B cell (primary cell): ENCODE measurements at regions not wholly inside any gene's neighbourhood (a gene's known extent, or its start where the extent isn't known, plus 50 kb on each side); places are given as distances from the start of the nearest gene placed in this dataset.

Experiments used
- ATAC-seq: fragments of 200-7000 bp; cut with Tn5 transposase; one replicate; pipeline ENCODE4 v1.10.0; 2021; ENCODE audit warnings: low read depth, mild to moderate bottlenecking, moderate number of reproducible peaks, moderate library complexity
- CTCF ChIA-PET: fragments of 350-600 bp; sonication (Branson Sonifier 250); formaldehyde crosslinking; loops from one replicate; lab custom pipeline; 2021; ENCODE audit warnings: antibody characterized with exemption, inconsistent platforms; lab: Charles Lee
- POLR2A ChIA-PET: fragments of 350-600 bp; sonication (Branson Sonifier 250); formaldehyde crosslinking; loops from one replicate; lab custom pipeline; 2021; ENCODE audit warnings: antibody characterized with exemption; lab: Charles Lee
- DNase-seq: peaks from one replicate; pipeline ENCODE4 v3.0.0; 2013
- H2AFZ ChIP-seq: 2 replicates; pipeline ENCODE4 v1.6.1; 2012; ENCODE audit warnings: mild to moderate bottlenecking, low read depth, low read length; ENCODE audit not compliant: insufficient read depth, poor library complexity, severe bottlenecking
- H3K27ac ChIP-seq, 2 donors: 1 replicate in 1 of 2; 2 replicates in 1 of 2; pipeline ENCODE4 v1.5.1; 2012 to 2013; ENCODE audit warnings: low read length in 2 of 2, mild to moderate bottlenecking in 2 of 2, moderate library complexity in 1 of 2
- H3K27me3 ChIP-seq, 4 experiments: fragments of 200-600 bp in 1 of 4; sonication (generic) in 1 of 4; replicated peaks in 1 of 4; 1 replicate in 2 of 4; 2 replicates in 2 of 4; pipeline versions ENCODE4 v1.6.1 to v1.7.0; 2013 to 2016; ENCODE audit warnings: low read length in 3 of 4, mild to moderate bottlenecking in 2 of 4, mixed read lengths in 1 of 4, moderate library complexity in 1 of 4; ENCODE audit not compliant: insufficient read depth in 4 of 4, control insufficient read depth in 3 of 4; ENCODE audit errors: control extremely low read depth in 1 of 4
- H3K36me3 ChIP-seq, 2 experiments: replicated peaks in 1 of 2; 1 replicate in 1 of 2; 2 replicates in 1 of 2; pipeline versions ENCODE4 v1.6.1 to v1.7.1; 2013; ENCODE audit warnings: low read length in 1 of 2; ENCODE audit not compliant: insufficient read depth in 2 of 2, control insufficient read depth in 1 of 2; ENCODE audit errors: control extremely low read depth in 1 of 2, extremely low read depth in 1 of 2
- H3K4me1 ChIP-seq, 2 donors: fragments of 200-600 bp in 1 of 2; sonication (generic) in 1 of 2; 1 replicate in 1 of 2; 2 replicates in 1 of 2; pipeline versions ENCODE4 v1.5.1 to v1.6.1; 2013 to 2017; ENCODE audit warnings: low read length in 2 of 2; ENCODE audit not compliant: control insufficient read depth in 2 of 2, insufficient read depth in 2 of 2
- H3K4me2 ChIP-seq: replicated peaks from 2 replicates; pipeline ENCODE3; 2012; ENCODE audit warnings: mild to moderate bottlenecking, low read depth, low read length; ENCODE audit not compliant: poor library complexity, severe bottlenecking
- H3K4me3 ChIP-seq, 5 experiments: fragments of 200-600 bp in 1 of 5; sonication (generic) in 1 of 5; 1 replicate in 3 of 5; 2 replicates in 2 of 5; pipeline versions ENCODE4 v1.5.1 to v1.7.0; 2011 to 2016; ENCODE audit warnings: low read length in 4 of 5, mild to moderate bottlenecking in 4 of 5, low read depth in 2 of 5, control low read depth in 1 of 5, moderate library complexity in 1 of 5; ENCODE audit not compliant: insufficient read depth in 1 of 5; ENCODE audit errors: control extremely low read depth in 1 of 5, extremely low read depth in 1 of 5
- H3K79me2 ChIP-seq: fragments of 200-600 bp; sonication (generic); one replicate; pipeline ENCODE4 v1.6.0; 2016; ENCODE audit warnings: low read length; ENCODE audit not compliant: control insufficient read depth, insufficient read depth
- H3K9ac ChIP-seq: fragments of 200-600 bp; sonication (generic); 2 replicates; pipeline ENCODE4 v1.6.1; 2017; ENCODE audit warnings: mild to moderate bottlenecking, low read length, moderate library complexity
- H3K9me3 ChIP-seq, 3 donors: one replicate each; pipeline versions ENCODE4 v1.6.1 to v1.7.1; 2013; ENCODE audit warnings: low read length in 2 of 3; ENCODE audit not compliant: control insufficient read depth in 2 of 3, insufficient read depth in 1 of 3; ENCODE audit errors: control extremely low read depth in 1 of 3
- H4K20me1 ChIP-seq: 2 replicates; pipeline ENCODE4 v1.6.0; 2012; ENCODE audit warnings: mild to moderate bottlenecking, low read length; ENCODE audit not compliant: insufficient read depth, control insufficient read depth, poor library complexity, severe bottlenecking
- H3K27ac Mint-ChIP-seq: one replicate; pipeline ENCODE4 v1.8.0; 2021; ENCODE audit warnings: mixed read lengths
- H3K27me3 Mint-ChIP-seq: one replicate; pipeline ENCODE4 v1.8.0; 2021; ENCODE audit warnings: mixed read lengths
- H3K4me1 Mint-ChIP-seq: one replicate; pipeline ENCODE4 v1.8.0; 2021; ENCODE audit warnings: mixed read lengths
- H3K4me3 Mint-ChIP-seq: one replicate; pipeline ENCODE4 v1.8.0; 2021; ENCODE audit warnings: mixed read lengths
- H3K9me3 Mint-ChIP-seq: one replicate; pipeline ENCODE4 v1.8.0; 2022; ENCODE audit warnings: mixed read lengths; ENCODE audit not compliant: insufficient read depth
- CTCF ChIP-seq: fragments of 200-600 bp; IDR thresholded peaks from one replicate; pipeline ENCODE4 v1.8.0; 2022; ENCODE audit warnings: antibody characterized with exemption, mild to moderate bottlenecking
- EZH2 ChIP-seq: IDR thresholded peaks from 2 replicates; pipeline ENCODE4 v1.6.1; 2012; ENCODE audit warnings: borderline replicate concordance, low read depth, mild to moderate bottlenecking, moderate library complexity, low read length; ENCODE audit not compliant: insufficient read depth, poor library complexity, severe bottlenecking
- WGBS: methylation state at CpG from one replicate; pipeline ENCODE4 v1.1.5; 2013; ENCODE audit warnings: missing lambda C conversion rate; ENCODE audit not compliant: insufficient coverage; 5-methylcytosine and 5-hydroxymethylcytosine counted together
- intact Hi-C: fragments of 100-400 bp; cut with micrococcal nuclease; formaldehyde crosslinking; loops from one replicate; pipeline ENCODE4 v1.10.0; 2022

- no peaks in the 10 kb centered on the region for H3K36me3 ChIP-seq
- H3K4me1 ChIP-seq: no peaks in the 10 kb centered on the region
- H3K9ac ChIP-seq: no peak overlapping the region
- 73% methylated on average over 5 of the region's 5 CpGs for WGBS
- Mint-ChIP-seq H3K4me3 (no peak overlapping the region), H3K27me3 (no peaks in the 10 kb centered on the region), H3K27ac (no peak overlapping the region), H3K4me1 (no peaks in the 10 kb centered on the region), H3K9me3 (no peaks in the 10 kb centered on the region)
- DNase-seq (no peak), ATAC-seq (no peak)
- TF ChIP-seq CTCF: no peak
- TF ChIP-seq EZH2: no peak
- POLR2A ChIA-PET: no interaction called here
- H3K27me3 ChIP-seq: no peaks in the 10 kb centered on the region
- intact Hi-C loops: no loop called here
- no peak overlapping the region for H3K4me3 ChIP-seq
- no peaks in the 10 kb centered on the region for H4K20me1 ChIP-seq
- H3K27ac ChIP-seq: no peak overlapping the region
- H2AFZ ChIP-seq: no peak overlapping the region
- no peaks in the 10 kb centered on the region for H3K9me3 ChIP-seq
- H3K4me2 ChIP-seq: no peak overlapping the region
- CTCF ChIA-PET: no interaction called here
- H3K79me2 ChIP-seq: no peaks in the 10 kb centered on the region
Observed at GRCh38 chr2:211181626-211182025, 625.2 kb downstream of the CPS1 start.

GRCh38 chr2:211187602-211188001 lies 631.2 kb downstream of the CPS1 start:
- no peak overlapping the region for H3K9ac ChIP-seq
- ATAC-seq (no peak), DNase-seq (no peak)
- CTCF ChIA-PET: no interaction called here
- no peaks in the 10 kb centered on the region for H3K4me1 ChIP-seq
- no peaks in the 10 kb centered on the region for H4K20me1 ChIP-seq
- intact Hi-C loops: no loop called here
- H3K27me3 ChIP-seq: no peaks in the 10 kb centered on the region
- no peak overlapping the region for H3K4me2 ChIP-seq
- no peak overlapping the region for H3K4me3 ChIP-seq
- TF ChIP-seq EZH2 (no peak), CTCF (no peak)
- Mint-ChIP-seq H3K4me3 (no peak overlapping the region), H3K9me3 (no peaks in the 10 kb centered on the region), H3K27ac (no peak overlapping the region), H3K4me1 (no peaks in the 10 kb centered on the region), H3K27me3 (no peaks in the 10 kb centered on the region)
- H3K27ac ChIP-seq: no peak overlapping the region
- POLR2A ChIA-PET: no interaction called here
- no peaks in the 10 kb centered on the region for H3K36me3 ChIP-seq
- no peaks in the 10 kb centered on the region for H3K79me2 ChIP-seq
- no peaks in the 10 kb centered on the region for H3K9me3 ChIP-seq
- no peak overlapping the region for H2AFZ ChIP-seq
